ENCODE measurements at regions not wholly inside any gene's neighbourhood (a gene's known extent, or its start where the extent isn't known, plus 50 kb on each side); places are given as distances from the start of the nearest gene placed in this dataset.
"Not testable (repeated sequence)": the region's sequence is repeated elsewhere in the genome, so short reads cannot be mapped to it uniquely, and the experiment has no call there.

- no peak overlapping the region for H3K4me3 ChIP-seq
- no peak for TF ChIP-seq CTCF (IDR thresholded peaks at IDR 0.05)
- no peak for TF ChIP-seq POLR2A (IDR thresholded peaks at IDR 0.05)
- H3K9me3 ChIP-seq: no peaks in the 10 kb centered on the region
- 30 to 50% methylated on average over 1 of the region's 1 CpG for WGBS, 2 donors
- no peaks in the 10 kb centered on the region for H3K4me1 ChIP-seq
- H3K27me3 ChIP-seq: peaks cover 0 to 4% (median 0%) of the 10 kb centered on the region in 4 donors
- no peaks in the 10 kb centered on the region for H3K36me3 ChIP-seq
- no peak for DNase-seq
- H3K27ac ChIP-seq: no peak overlapping the region
- intact Hi-C loops (cut with DNase I): no loop called here
Measured at GRCh38 chr13:26847281-26847680, 86.7 kb upstream of the GPR12 start.

GRCh38 chr13:26845063-26845462 lies 84.5 kb upstream of the GPR12 start:
- H3K4me3 ChIP-seq; H3K27ac ChIP-seq; H3K36me3 ChIP-seq; H3K27me3 ChIP-seq; H3K9me3 ChIP-seq; intact Hi-C loops (cut with DNase I); DNase-seq; H3K4me1 ChIP-seq: not testable (repeated sequence)
- 83 to 93% methylated on average over 7 of the region's 7 CpGs for WGBS, 2 donors

- Histone ChIP-seq H3K27me3 (peaks cover 0 to 34% (median 0%) of the 10 kb centered on the region in 4 donors), H3K9me3 (no peaks in the 10 kb centered on the region), H3K36me3 (no peaks in the 10 kb centered on the region), H3K4me3 (no peak overlapping the region), H3K27ac (no peak overlapping the region), H3K4me1 (no peaks in the 10 kb centered on the region)
- DNase-seq: no peak
- intact Hi-C loops (cut with DNase I): no loop called here
- TF ChIP-seq CTCF (IDR thresholded peaks at IDR 0.05) (no peak), POLR2A (IDR thresholded peaks at IDR 0.05) (no peak)
- WGBS, 2 donors: 32 to 52% methylated on average over 4 of the region's 4 CpGs
Measured at GRCh38 chr13:26839682-26840081, 79.1 kb upstream of the GPR12 start.

- no peak for DNase-seq
- Histone ChIP-seq H3K4me3 (no peak overlapping the region), H3K36me3 (no peaks in the 10 kb centered on the region), H3K4me1 (no peaks in the 10 kb centered on the region), H3K27ac (no peak overlapping the region), H3K27me3 (peaks cover 0 to 34% (median 0%) of the 10 kb centered on the region in 4 donors), H3K9me3 (no peaks in the 10 kb centered on the region)
- intact Hi-C loops (cut with DNase I): no loop called here
- no peak for TF ChIP-seq POLR2A (IDR thresholded peaks at IDR 0.05)
- TF ChIP-seq CTCF (IDR thresholded peaks at IDR 0.05): no peak
- WGBS, 2 donors: 50 to 52% methylated on average over 1 to 2 of the region's 2 CpGs
Measured at GRCh38 chr13:26838821-26839220, 78.2 kb upstream of the GPR12 start.

- no peak overlapping the region for H3K27ac ChIP-seq
Measured at GRCh38 chr13:26837997-26838396, 77.4 kb upstream of the GPR12 start.

More at GRCh38 chr13:26837997-26838396, 77.4 kb upstream of the GPR12 start:
- peaks cover 0 to 43% (median 0%) of the 10 kb centered on the region in 4 donors for H3K27me3 ChIP-seq
- intact Hi-C loops (cut with DNase I): no loop called here
- no peaks in the 10 kb centered on the region for H3K9me3 ChIP-seq
- no peaks in the 10 kb centered on the region for H3K4me1 ChIP-seq
- no peak for DNase-seq
- no peak for TF ChIP-seq CTCF (IDR thresholded peaks at IDR 0.05)
- no peak for TF ChIP-seq POLR2A (IDR thresholded peaks at IDR 0.05)
- no peak overlapping the region for H3K4me3 ChIP-seq
- no peaks in the 10 kb centered on the region for H3K36me3 ChIP-seq
- WGBS, 2 donors: 0 to 51% methylated on average over 1 to 6 of the region's 6 CpGs
